Caco-2 (cell line): ENCODE measurements at regions not wholly inside any gene's neighbourhood (a gene's known extent, or its start where the extent isn't known, plus 50 kb on each side); places are given as distances from the start of the nearest gene placed in this dataset.

Source experiments
- BruUV-seq: library from RNA; stranded (reverse); fragments of 400-500 nt; replicated peaks from 2 replicates; lab custom pipeline; 2021; lab: Mats Ljungman, UMichigan
- CTCF ChIA-PET: fragments of 300-600 bp; sonication (Branson Sonifier 250); formaldehyde crosslinking; loops from one replicate; lab custom pipeline; 2022; ENCODE audit warnings: antibody characterized with exemption; lab: Charles Lee
- POLR2A ChIA-PET: fragments of 300-600 bp; sonication (Branson Sonifier 250); formaldehyde crosslinking; loops from one replicate; lab custom pipeline; 2022; ENCODE audit warnings: antibody characterized with exemption; lab: Charles Lee
- DNase-seq, 2 experiments: peaks; one replicate each; pipeline versions ENCODE4 v3.0.0 to v3.0.0-alpha.2; 2020 to 2022
- H3K27me3 ChIP-seq: replicated peaks from 2 replicates; pipeline ENCODE4 v1.6.0; 2011; ENCODE audit warnings: low read length; ENCODE audit not compliant: control insufficient read depth, insufficient read depth
- H3K36me3 ChIP-seq: 2 replicates; pipeline ENCODE4 v1.5.1; 2011; ENCODE audit warnings: low read length; ENCODE audit not compliant: control insufficient read depth, insufficient read depth
- H3K4me1 ChIP-seq: fragments of 250-450 bp; sonication (Bioruptor Pico); 2 replicates; pipeline ENCODE4 v1.5.1; 2020; ENCODE audit warnings: mild to moderate bottlenecking
- H3K4me3 ChIP-seq: 2 replicates; pipeline ENCODE4 v1.5.1; 2011; ENCODE audit warnings: low read depth, mild to moderate bottlenecking, control low read depth, low read length
- H3K9me3 ChIP-seq: fragments of 250-450 bp; sonication (Bioruptor Pico); 2 replicates; pipeline ENCODE4 v1.5.1; 2020; ENCODE audit warnings: mild to moderate bottlenecking, moderate library complexity
- H3K27ac Mint-ChIP-seq: one replicate; pipeline ENCODE4 v1.8.0; 2022; ENCODE audit warnings: mixed read lengths; ENCODE audit not compliant: unreplicated experiment
- H3K27me3 Mint-ChIP-seq: one replicate; pipeline ENCODE4 v1.8.0; 2022; ENCODE audit warnings: mixed read lengths; ENCODE audit not compliant: insufficient read depth, unreplicated experiment
- H3K36me3 Mint-ChIP-seq: one replicate; pipeline ENCODE4 v1.8.0; 2022; ENCODE audit warnings: mild to moderate bottlenecking, mixed read lengths; ENCODE audit not compliant: insufficient read depth, unreplicated experiment
- H3K4me1 Mint-ChIP-seq: one replicate; pipeline ENCODE4 v1.8.0; 2022; ENCODE audit warnings: low read depth, mixed read lengths; ENCODE audit not compliant: unreplicated experiment
- H3K4me3 Mint-ChIP-seq: one replicate; pipeline ENCODE4 v1.8.0; 2022; ENCODE audit warnings: mild to moderate bottlenecking, moderate library complexity, mixed read lengths; ENCODE audit not compliant: unreplicated experiment
- H3K9me3 Mint-ChIP-seq: one replicate; pipeline ENCODE4 v1.8.0; 2022; ENCODE audit warnings: mixed read lengths; ENCODE audit not compliant: unreplicated experiment
- intact Hi-C: fragments of 100-400 bp; cut with micrococcal nuclease; formaldehyde crosslinking; loops from one replicate; pipeline ENCODE4 v1.10.0; 2022; ENCODE audit not compliant: unreplicated experiment
- TF ChIP-seq, protein P1 (sequence below), 2 experiments: fragments of 200-600 bp in 1 of 2; IDR thresholded peaks; 1 replicate in 1 of 2; 2 replicates in 1 of 2; pipeline versions ENCODE4 v1.5.1 to v1.8.0; 2011 to 2022; ENCODE audit warnings: antibody characterized with exemption in 1 of 2, control low read depth in 1 of 2, inconsistent platforms in 1 of 2, low read depth in 1 of 2, low read length in 1 of 2, mild to moderate bottlenecking in 1 of 2, moderate library complexity in 1 of 2; ENCODE audit not compliant: insufficient read depth in 1 of 2, severe bottlenecking in 1 of 2, unreplicated experiment in 1 of 2

- H3K4me1 ChIP-seq, result no peaks in the 10 kb centered on the region
- Mint-ChIP-seq H3K36me3 (no peaks in the 10 kb centered on the region), H3K27me3 (peaks cover 3% of the 10 kb centered on the region), H3K4me3 (no peak overlapping the region), H3K9me3 (no peaks in the 10 kb centered on the region), H3K27ac (no peak overlapping the region), H3K4me1 (no peaks in the 10 kb centered on the region)
- no TSS peak for BruUV-seq
- TF ChIP-seq, protein P1, sequence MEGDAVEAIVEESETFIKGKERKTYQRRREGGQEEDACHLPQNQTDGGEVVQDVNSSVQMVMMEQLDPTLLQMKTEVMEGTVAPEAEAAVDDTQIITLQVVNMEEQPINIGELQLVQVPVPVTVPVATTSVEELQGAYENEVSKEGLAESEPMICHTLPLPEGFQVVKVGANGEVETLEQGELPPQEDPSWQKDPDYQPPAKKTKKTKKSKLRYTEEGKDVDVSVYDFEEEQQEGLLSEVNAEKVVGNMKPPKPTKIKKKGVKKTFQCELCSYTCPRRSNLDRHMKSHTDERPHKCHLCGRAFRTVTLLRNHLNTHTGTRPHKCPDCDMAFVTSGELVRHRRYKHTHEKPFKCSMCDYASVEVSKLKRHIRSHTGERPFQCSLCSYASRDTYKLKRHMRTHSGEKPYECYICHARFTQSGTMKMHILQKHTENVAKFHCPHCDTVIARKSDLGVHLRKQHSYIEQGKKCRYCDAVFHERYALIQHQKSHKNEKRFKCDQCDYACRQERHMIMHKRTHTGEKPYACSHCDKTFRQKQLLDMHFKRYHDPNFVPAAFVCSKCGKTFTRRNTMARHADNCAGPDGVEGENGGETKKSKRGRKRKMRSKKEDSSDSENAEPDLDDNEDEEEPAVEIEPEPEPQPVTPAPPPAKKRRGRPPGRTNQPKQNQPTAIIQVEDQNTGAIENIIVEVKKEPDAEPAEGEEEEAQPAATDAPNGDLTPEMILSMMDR (IDR thresholded peaks at IDR 0.05; ENCODE audit: insufficient read depth in 1 of 2, low read depth in 1 of 2, low read length in 1 of 2, severe bottlenecking in 1 of 2, unreplicated experiment in 1 of 2), result no peak
- H3K36me3 ChIP-seq, result no peaks in the 10 kb centered on the region
- H3K27me3 ChIP-seq, result 0 out of 2 replicates have a peak, but pooled peaks cover 2% of the 10 kb centered on the region
- CTCF ChIA-PET, result interaction anchor here (0.6 kb wide), 2 partner anchors 13 to 163 kb away, joined by 3 read pairs; no protein-coding TSS in a partner anchor
- no peaks in the 10 kb centered on the region for H3K9me3 ChIP-seq
- DNase-seq, result peak in 1 of 2 experiments; percentile 34
- no peak overlapping the region for H3K4me3 ChIP-seq
- POLR2A ChIA-PET, result no interaction called here
- intact Hi-C loops, result no loop called here
Measured at GRCh38 chr11:69878927-69879728, 59.9 kb upstream of the FGF3 start.

GRCh38 chr11:69879729-69880005 is 60.5 kb upstream of the FGF3 start:
- TF ChIP-seq, protein P1 (IDR thresholded peaks at IDR 0.05; ENCODE audit: insufficient read depth in 1 of 2, low read depth in 1 of 2, low read length in 1 of 2, severe bottlenecking in 1 of 2, unreplicated experiment in 1 of 2), result no peak
- POLR2A ChIA-PET, result no interaction called here

DNA sequence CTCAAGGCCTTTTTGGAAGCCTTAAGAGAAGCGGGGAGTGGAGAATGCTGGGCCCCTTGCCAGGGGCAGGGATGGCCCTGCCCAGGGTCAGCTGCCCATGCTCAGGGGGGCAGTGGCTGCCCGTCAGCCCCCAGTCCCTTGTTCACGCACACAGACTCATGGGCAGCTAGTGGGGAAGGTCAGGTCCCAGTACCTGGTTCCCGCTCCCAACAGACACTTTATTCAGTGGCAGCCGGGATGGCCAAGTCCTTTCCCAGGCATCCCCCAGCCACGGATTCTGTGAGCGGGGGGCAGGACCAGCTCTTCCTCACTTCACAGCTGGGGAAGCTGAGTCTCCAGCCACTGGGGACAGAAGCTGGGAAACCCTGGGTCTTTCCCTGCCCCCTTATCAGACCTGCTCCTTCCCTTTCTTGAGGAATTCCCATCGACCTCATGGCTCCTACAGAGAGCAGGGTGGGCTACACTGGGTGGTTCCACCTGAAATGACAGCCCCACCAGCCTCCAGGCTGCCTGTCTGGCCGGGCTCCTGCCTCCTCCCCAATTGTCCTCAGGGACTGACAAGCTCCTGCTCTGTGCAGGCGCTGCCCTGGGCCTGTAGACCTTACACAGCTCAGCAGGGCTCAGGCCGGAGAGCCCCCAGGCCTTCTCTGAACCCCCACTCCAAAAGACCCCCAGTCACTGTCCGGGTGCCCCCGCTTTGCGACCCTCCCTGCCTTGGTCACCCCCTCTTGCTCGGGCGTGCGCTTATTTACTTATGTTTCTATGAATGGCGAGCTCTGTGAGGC is 61.0 kb upstream of the FGF3 start:
- ChIA-PET POLR2A (no interaction called here), CTCF (interaction anchor here (0.6 to 1.2 kb wide), 2 partner anchors 11 to 164 kb away, joined by 3 read pairs; no protein-coding TSS in a partner anchor)
- Mint-ChIP-seq H3K4me1 (no peaks in the 10 kb centered on the region), H3K36me3 (no peaks in the 10 kb centered on the region), H3K27me3 (peaks cover 3% of the 10 kb centered on the region), H3K9me3 (no peaks in the 10 kb centered on the region), H3K4me3 (no peak overlapping the region), H3K27ac (no peak overlapping the region)
- DNase-seq, result peak in 1 of 2 experiments; percentile 36
- intact Hi-C loops, result no loop called here
- H3K4me3 ChIP-seq, result no peak overlapping the region
- H3K4me1 ChIP-seq, result no peaks in the 10 kb centered on the region
- BruUV-seq, result no TSS peak
- H3K36me3 ChIP-seq, result no peaks in the 10 kb centered on the region
- TF ChIP-seq, protein P1 (IDR thresholded peaks at IDR 0.05; ENCODE audit: insufficient read depth in 1 of 2, low read depth in 1 of 2, low read length in 1 of 2, severe bottlenecking in 1 of 2, unreplicated experiment in 1 of 2), result no peak
- 0 out of 2 replicates have a peak, but pooled peaks cover 2% of the 10 kb centered on the region for H3K27me3 ChIP-seq
- no peaks in the 10 kb centered on the region for H3K9me3 ChIP-seq

More at GRCh38 chr11:69879729-69880005, 60.5 kb upstream of the FGF3 start:
- no peaks in the 10 kb centered on the region for H3K9me3 Mint-ChIP-seq
- no peak overlapping the region for H3K4me3 Mint-ChIP-seq
- BruUV-seq, result no TSS peak
- H3K4me1 Mint-ChIP-seq, result no peaks in the 10 kb centered on the region
- Histone ChIP-seq H3K36me3 (no peaks in the 10 kb centered on the region), H3K4me3 (no peak overlapping the region), H3K4me1 (no peaks in the 10 kb centered on the region), H3K9me3 (no peaks in the 10 kb centered on the region), H3K27me3 (0 out of 2 replicates have a peak, but pooled peaks cover 2% of the 10 kb centered on the region)
- H3K27ac Mint-ChIP-seq, result no peak overlapping the region
- intact Hi-C loops, result no loop called here
- peak in 1 of 2 experiments; percentile 25 for DNase-seq
- H3K36me3 Mint-ChIP-seq, result no peaks in the 10 kb centered on the region
- CTCF ChIA-PET, result interaction anchor here (0.6 kb wide), 1 partner anchor 164 kb away, joined by 3 read pairs; no protein-coding TSS in a partner anchor
- H3K27me3 Mint-ChIP-seq, result peaks cover 3% of the 10 kb centered on the region
